ENCODE measurements at regions not wholly inside any gene's neighbourhood (a gene's known extent, or its start where the extent isn't known, plus 50 kb on each side); places are given as distances from the start of the nearest gene placed in this dataset.
"Not testable (repeated sequence)": the region's sequence is repeated elsewhere in the genome, so short reads cannot be mapped to it uniquely, and the experiment has no call there.

- DNase-seq = no peak
Observed at GRCh38 chr3:26193558-26193957, 403.7 kb downstream of the OXSM start.

- DNase-seq = no peak
Observed at GRCh38 chr3:26196781-26197180, 406.9 kb downstream of the OXSM start.

- no peak for DNase-seq
Observed at GRCh38 chr3:26198609-26199008, 408.7 kb downstream of the OXSM start.

GRCh38 chr3:26202169-26202568 is 412.3 kb downstream of the OXSM start:
- DNase-seq = no peak

- DNase-seq = no peak
Observed at GRCh38 chr3:26205475-26205874, 415.6 kb downstream of the OXSM start.

- no peak for DNase-seq
Observed at GRCh38 chr3:26208201-26208600, 414.4 kb upstream of the LRRC3B start.

- no peak for DNase-seq
Observed at GRCh38 chr3:26229801-26230200, 392.8 kb upstream of the LRRC3B start.

GRCh38 chr3:26233374-26233773 is 389.2 kb upstream of the LRRC3B start:
- DNase-seq = no peak

GRCh38 chr3:26236531-26236930 is 386.0 kb upstream of the LRRC3B start:
- DNase-seq = no peak

- DNase-seq = no peak
Observed at GRCh38 chr3:26237036-26237682, 385.4 kb upstream of the LRRC3B start.

- not testable (repeated sequence) for DNase-seq
Observed at GRCh38 chr3:26244586-26244985, 378.0 kb upstream of the LRRC3B start.

GRCh38 chr3:26245236-26245635 is 377.3 kb upstream of the LRRC3B start:
- DNase-seq = no peak

GRCh38 chr3:26246901-26247300 is 375.7 kb upstream of the LRRC3B start:
- no peak for DNase-seq

- no peak for DNase-seq
Observed at GRCh38 chr3:26247712-26248111, 374.9 kb upstream of the LRRC3B start.

- DNase-seq = no peak
Observed at GRCh38 chr3:26252001-26252400, 370.6 kb upstream of the LRRC3B start.

- no peak for DNase-seq
Observed at GRCh38 chr3:26256224-26256623, 366.3 kb upstream of the LRRC3B start.

- no peak for DNase-seq
Observed at GRCh38 chr3:26259176-26259575, 363.4 kb upstream of the LRRC3B start.

- no peak for DNase-seq
Observed at GRCh38 chr3:26260139-26260538, 362.4 kb upstream of the LRRC3B start.

- no peak for DNase-seq
Observed at GRCh38 chr3:26264708-26265107, 357.9 kb upstream of the LRRC3B start.

GRCh38 chr3:26271848-26272247 is 350.7 kb upstream of the LRRC3B start:
- DNase-seq = no peak

- no peak for DNase-seq
Observed at GRCh38 chr3:26273196-26273595, 349.4 kb upstream of the LRRC3B start.

- DNase-seq = no peak
Observed at GRCh38 chr3:26279091-26279490, 343.5 kb upstream of the LRRC3B start.

GRCh38 chr3:26280517-26280916 is 342.1 kb upstream of the LRRC3B start:
- DNase-seq = no peak

GRCh38 chr3:26281284-26281985 is 341.1 kb upstream of the LRRC3B start:
- no peak for DNase-seq

GRCh38 chr3:26284503-26284902 is 338.1 kb upstream of the LRRC3B start:
- not testable (repeated sequence) for DNase-seq

All from activated CD4-positive, alpha-beta T cell treated with anti-CD3 and anti-CD28 coated beads, Interleukin-2, amount 50 U/mL, for 1 hour (primary cell).